ENCODE measurements at regions not wholly inside any gene's neighbourhood (a gene's known extent, or its start where the extent isn't known, plus 50 kb on each side); places are given as distances from the start of the nearest gene placed in this dataset.
A peak's percentile ranks its signal among the peaks of the same experiment; 100 is the strongest.

- H3K9me3 Mint-ChIP-seq: peaks cover 2% of the 10 kb centered on the region
- H3K27me3 Mint-ChIP-seq (ENCODE audit: low read depth): no peaks in the 10 kb centered on the region
- no peak overlapping the region for H3K27ac Mint-ChIP-seq
- H3K36me3 Mint-ChIP-seq (ENCODE audit: low read depth): no peaks in the 10 kb centered on the region
- TF ChIP-seq, protein P1, sequence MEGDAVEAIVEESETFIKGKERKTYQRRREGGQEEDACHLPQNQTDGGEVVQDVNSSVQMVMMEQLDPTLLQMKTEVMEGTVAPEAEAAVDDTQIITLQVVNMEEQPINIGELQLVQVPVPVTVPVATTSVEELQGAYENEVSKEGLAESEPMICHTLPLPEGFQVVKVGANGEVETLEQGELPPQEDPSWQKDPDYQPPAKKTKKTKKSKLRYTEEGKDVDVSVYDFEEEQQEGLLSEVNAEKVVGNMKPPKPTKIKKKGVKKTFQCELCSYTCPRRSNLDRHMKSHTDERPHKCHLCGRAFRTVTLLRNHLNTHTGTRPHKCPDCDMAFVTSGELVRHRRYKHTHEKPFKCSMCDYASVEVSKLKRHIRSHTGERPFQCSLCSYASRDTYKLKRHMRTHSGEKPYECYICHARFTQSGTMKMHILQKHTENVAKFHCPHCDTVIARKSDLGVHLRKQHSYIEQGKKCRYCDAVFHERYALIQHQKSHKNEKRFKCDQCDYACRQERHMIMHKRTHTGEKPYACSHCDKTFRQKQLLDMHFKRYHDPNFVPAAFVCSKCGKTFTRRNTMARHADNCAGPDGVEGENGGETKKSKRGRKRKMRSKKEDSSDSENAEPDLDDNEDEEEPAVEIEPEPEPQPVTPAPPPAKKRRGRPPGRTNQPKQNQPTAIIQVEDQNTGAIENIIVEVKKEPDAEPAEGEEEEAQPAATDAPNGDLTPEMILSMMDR (IDR thresholded peaks at IDR 0.05; ENCODE audit: unreplicated experiment in 3 of 3): no peak
- H3K4me1 Mint-ChIP-seq: peaks cover 6% of the 10 kb centered on the region
- H3K4me3 Mint-ChIP-seq: no peak overlapping the region
Measured at GRCh38 chr1:14182856-14183255, 415.6 kb upstream of the KAZN start.

GRCh38 chr1:14183329-14183728 is 415.2 kb upstream of the KAZN start:
- Mint-ChIP-seq H3K27me3 (ENCODE audit: low read depth) (no peaks in the 10 kb centered on the region), H3K9me3 (peaks cover 2% of the 10 kb centered on the region), H3K4me1 (peaks cover 6% of the 10 kb centered on the region), H3K27ac (no peak overlapping the region), H3K4me3 (no peak overlapping the region), H3K36me3 (ENCODE audit: low read depth) (no peaks in the 10 kb centered on the region)
- TF ChIP-seq, protein P1 (IDR thresholded peaks at IDR 0.05; ENCODE audit: unreplicated experiment in 3 of 3): no peak

GRCh38 chr1:14184454-14184853 is 414.0 kb upstream of the KAZN start:
- Mint-ChIP-seq H3K36me3 (ENCODE audit: low read depth) (no peaks in the 10 kb centered on the region), H3K9me3 (peaks cover 2% of the 10 kb centered on the region), H3K4me1 (peaks cover 6% of the 10 kb centered on the region), H3K27me3 (ENCODE audit: low read depth) (no peaks in the 10 kb centered on the region), H3K27ac (peak overlapping the region in 2 of 3 experiments; percentile 1 to 6), H3K4me3 (no peak overlapping the region)
- TF ChIP-seq, protein P1 (IDR thresholded peaks at IDR 0.05; ENCODE audit: unreplicated experiment in 3 of 3): no peak

DNA sequence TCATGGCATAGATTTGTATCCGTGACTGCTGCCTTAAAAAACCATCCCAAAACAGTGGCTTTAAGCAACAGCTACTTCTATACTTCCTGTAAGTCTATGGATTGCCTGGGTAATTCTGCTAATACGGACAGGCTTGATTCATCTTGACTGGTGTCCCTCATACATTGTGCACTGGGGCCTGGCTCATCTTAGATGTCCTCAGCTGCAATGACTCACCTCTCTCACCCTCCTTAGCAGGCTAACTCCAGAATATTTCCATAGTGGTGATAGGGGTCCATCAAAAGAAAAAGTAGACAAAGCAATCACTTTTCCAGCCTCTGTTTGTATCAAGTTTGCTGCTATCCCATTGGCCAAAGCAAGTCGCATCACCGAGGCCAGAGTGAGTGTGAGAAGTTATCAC is 409.1 kb upstream of the KAZN start:
- TF ChIP-seq, protein P1 (IDR thresholded peaks at IDR 0.05; ENCODE audit: unreplicated experiment in 3 of 3): no peak
- peaks cover 2% of the 10 kb centered on the region for H3K4me1 Mint-ChIP-seq
- H3K9me3 Mint-ChIP-seq: peaks cover 2% of the 10 kb centered on the region
- H3K4me3 Mint-ChIP-seq: no peak overlapping the region
- H3K36me3 Mint-ChIP-seq (ENCODE audit: low read depth): no peaks in the 10 kb centered on the region
- peaks cover 5% of the 10 kb centered on the region for H3K27me3 Mint-ChIP-seq (ENCODE audit: low read depth)
- H3K27ac Mint-ChIP-seq: no peak overlapping the region

DNA sequence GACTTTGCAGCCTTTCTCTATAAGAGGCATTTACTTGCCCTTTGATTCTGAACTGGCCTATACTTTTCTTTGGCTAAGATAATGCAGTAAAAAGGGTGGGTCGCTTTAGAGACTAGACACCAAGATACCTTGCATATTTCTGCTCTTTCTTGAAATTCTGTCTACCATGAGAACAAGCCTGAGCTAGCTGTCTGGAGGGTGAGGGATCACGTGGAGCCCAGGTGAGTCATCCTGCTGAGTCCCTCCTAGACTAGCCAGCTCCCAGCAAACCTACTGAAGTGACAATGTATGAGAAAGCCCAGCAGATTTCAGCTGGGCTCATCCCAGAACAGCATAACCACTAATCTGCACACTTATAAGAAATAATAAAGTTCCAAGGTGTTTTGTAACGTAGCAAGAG is 408.0 kb upstream of the KAZN start:
- no peak overlapping the region for H3K27ac Mint-ChIP-seq
- H3K4me1 Mint-ChIP-seq: no peaks in the 10 kb centered on the region
- no peaks in the 10 kb centered on the region for H3K36me3 Mint-ChIP-seq (ENCODE audit: low read depth)
- peaks cover 2% of the 10 kb centered on the region for H3K9me3 Mint-ChIP-seq
- H3K27me3 Mint-ChIP-seq (ENCODE audit: low read depth): peaks cover 7% of the 10 kb centered on the region
- TF ChIP-seq, protein P1 (IDR thresholded peaks at IDR 0.05; ENCODE audit: unreplicated experiment in 3 of 3): no peak
- no peak overlapping the region for H3K4me3 Mint-ChIP-seq

- Mint-ChIP-seq H3K27me3 (ENCODE audit: low read depth) (peaks cover 7% of the 10 kb centered on the region), H3K36me3 (ENCODE audit: low read depth) (no peaks in the 10 kb centered on the region), H3K4me3 (no peak overlapping the region), H3K4me1 (no peaks in the 10 kb centered on the region), H3K27ac (no peak overlapping the region), H3K9me3 (no peaks in the 10 kb centered on the region)
- TF ChIP-seq, protein P1 (IDR thresholded peaks at IDR 0.05; ENCODE audit: unreplicated experiment in 3 of 3): no peak
Measured at GRCh38 chr1:14194511-14194910, 404.0 kb upstream of the KAZN start.
